ENCODE measurements at regions not wholly inside any gene's neighbourhood (a gene's known extent, or its start where the extent isn't known, plus 50 kb on each side); places are given as distances from the start of the nearest gene placed in this dataset.
"Not testable (repeated sequence)": the region's sequence is repeated elsewhere in the genome, so short reads cannot be mapped to it uniquely, and the experiment has no call there.

GRCh38 chr6:16948396-16948795 lies 153.5 kb upstream of the STMND1 start:
- no peak for DNase-seq

GRCh38 chr6:16947375-16948015 lies 154.4 kb upstream of the STMND1 start:
- DNase-seq, result peak; percentile 73

- no peak for DNase-seq
These were observed 157.3 kb upstream of the STMND1 start for GRCh38 chr6:16944596-16944995.

GRCh38 chr6:16939839-16940238 lies 162.0 kb upstream of the STMND1 start:
- DNase-seq, result no peak

- no peak for DNase-seq
These were observed 162.5 kb upstream of the STMND1 start for GRCh38 chr6:16939351-16939750.

GRCh38 chr6:16936893-16937292 lies 165.0 kb upstream of the STMND1 start:
- DNase-seq, result no peak

- no peak for DNase-seq
These were observed 167.9 kb upstream of the STMND1 start for GRCh38 chr6:16933961-16934360.

GRCh38 chr6:16933532-16933931 lies 168.3 kb upstream of the STMND1 start:
- no peak for DNase-seq

GRCh38 chr6:16932920-16933319 lies 168.9 kb upstream of the STMND1 start:
- DNase-seq, result no peak

GRCh38 chr6:16931079-16931478 lies 169.8 kb upstream of the ATXN1 start:
- not testable (repeated sequence) for DNase-seq

- DNase-seq, result no peak
These were observed 169.2 kb upstream of the ATXN1 start for GRCh38 chr6:16930432-16930831.

- no peak for DNase-seq
These were observed 168.5 kb upstream of the ATXN1 start for GRCh38 chr6:16929809-16930208.

- no peak for DNase-seq
These were observed 167.1 kb upstream of the ATXN1 start for GRCh38 chr6:16928387-16928786.

GRCh38 chr6:16927205-16927604 lies 165.9 kb upstream of the ATXN1 start:
- no peak for DNase-seq

- no peak for DNase-seq
These were observed 164.2 kb upstream of the ATXN1 start for GRCh38 chr6:16925461-16925860.

GRCh38 chr6:16922282-16922681 lies 161.0 kb upstream of the ATXN1 start:
- DNase-seq, result no peak

- DNase-seq, result no peak
These were observed 160.3 kb upstream of the ATXN1 start for GRCh38 chr6:16921399-16922110.

GRCh38 chr6:16918586-16918985 lies 157.3 kb upstream of the ATXN1 start:
- no peak for DNase-seq

GRCh38 chr6:16914184-16914583 lies 152.9 kb upstream of the ATXN1 start:
- no peak for DNase-seq

GRCh38 chr6:16912756-16913155 lies 151.5 kb upstream of the ATXN1 start:
- no peak for DNase-seq

GRCh38 chr6:16911088-16911487 lies 149.8 kb upstream of the ATXN1 start:
- DNase-seq, result no peak

GRCh38 chr6:16909658-16910360 lies 148.5 kb upstream of the ATXN1 start:
- no peak for DNase-seq

GRCh38 chr6:16907991-16908390 lies 146.7 kb upstream of the ATXN1 start:
- no peak for DNase-seq

Measured in renal pelvis (tissue), 1 donor.